ENCODE measurements at regions not wholly inside any gene's neighbourhood (a gene's known extent, or its start where the extent isn't known, plus 50 kb on each side); places are given as distances from the start of the nearest gene placed in this dataset.
"Not testable (repeated sequence)": the region's sequence is repeated elsewhere in the genome, so short reads cannot be mapped to it uniquely, and the experiment has no call there.

DNA sequence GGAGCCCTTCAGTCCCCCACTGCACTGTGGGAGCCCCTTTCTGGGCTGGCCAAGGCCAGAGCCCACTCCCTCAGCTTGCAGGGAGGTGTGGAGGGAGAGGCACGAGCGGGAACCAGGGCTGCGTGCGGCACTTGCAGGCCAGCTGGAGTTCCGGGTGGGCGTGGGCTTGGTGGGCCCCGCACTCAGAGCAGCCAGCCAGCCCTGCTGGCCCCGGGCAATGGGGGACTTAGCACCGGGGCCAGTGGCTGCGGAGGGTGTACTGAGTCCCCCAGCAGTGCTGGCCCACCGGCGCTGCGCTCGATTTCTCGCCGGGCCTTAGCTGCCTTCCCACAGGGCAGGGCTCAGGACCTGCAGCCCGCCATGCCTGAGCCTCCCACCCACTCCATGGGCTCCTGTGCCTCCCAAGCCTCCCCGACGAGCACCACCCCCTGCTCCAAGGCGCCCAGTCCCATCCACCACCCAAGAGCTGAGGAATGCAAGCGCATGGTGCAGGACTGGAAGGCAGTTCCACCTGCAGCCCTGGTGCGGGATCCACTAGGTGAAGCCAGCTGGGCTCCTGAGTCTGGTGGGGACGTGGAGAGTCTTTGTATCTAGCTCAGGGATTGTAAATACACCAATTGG lies 776.2 kb downstream of the KCTD8 start:
- not testable (repeated sequence) for DNase-seq

DNA sequence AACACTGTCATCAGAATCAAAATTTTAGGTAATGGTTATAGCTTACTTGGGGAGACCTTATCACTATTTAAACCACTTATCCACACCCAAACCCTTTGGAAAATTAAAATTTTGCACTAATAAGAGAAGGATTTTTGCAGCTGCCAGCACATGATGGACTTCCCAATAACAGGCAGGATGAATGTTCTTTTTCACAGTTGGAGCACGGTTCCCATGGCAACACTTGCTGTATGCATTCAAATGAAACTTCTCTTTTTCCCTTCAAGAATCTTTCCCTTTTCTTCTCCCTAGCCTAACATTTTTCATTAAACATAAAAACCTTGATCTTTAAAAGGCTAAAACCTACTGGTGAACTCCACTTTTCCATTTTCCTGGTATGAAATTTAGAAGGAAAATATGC lies 768.2 kb downstream of the KCTD8 start:
- no peak for DNase-seq

DNA sequence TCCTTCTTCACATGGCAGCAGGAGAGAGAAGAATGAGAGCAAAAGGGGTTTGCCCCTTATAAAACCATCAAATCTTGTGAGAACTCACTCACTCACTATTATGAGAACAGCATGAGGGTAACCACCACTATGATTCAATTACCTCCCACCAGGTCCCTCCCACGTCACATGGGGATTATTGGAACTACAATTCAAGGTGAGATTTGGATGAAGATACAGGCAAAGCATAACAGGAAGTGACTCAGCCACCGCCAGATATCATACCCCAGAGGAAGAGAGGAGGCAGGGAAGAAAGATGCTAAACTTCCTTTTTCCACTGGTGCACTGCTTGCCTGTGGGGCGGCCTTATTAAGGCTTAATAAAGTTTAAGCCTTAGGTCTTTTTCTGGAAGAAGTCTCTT lies 766.1 kb downstream of the KCTD8 start:
- DNase-seq = no peak

DNA sequence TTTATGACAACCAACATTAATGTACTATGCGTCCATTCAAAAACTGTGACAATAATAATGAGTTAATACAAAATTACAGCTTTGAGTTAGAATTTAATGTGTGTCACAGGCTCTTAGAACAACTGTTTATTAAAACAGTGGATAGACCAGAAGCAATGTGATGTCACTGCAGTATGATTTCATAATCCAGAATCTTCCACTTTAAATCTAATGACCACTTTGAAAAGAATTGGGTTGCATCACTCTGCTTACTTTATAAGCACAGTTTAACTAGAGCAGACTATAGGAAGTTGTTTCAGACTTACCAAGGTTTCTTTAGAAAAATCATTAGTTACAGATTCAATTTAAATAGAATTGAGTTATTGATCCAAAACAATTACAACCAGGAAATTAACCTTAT lies 758.5 kb downstream of the KCTD8 start:
- no peak for DNase-seq

DNA sequence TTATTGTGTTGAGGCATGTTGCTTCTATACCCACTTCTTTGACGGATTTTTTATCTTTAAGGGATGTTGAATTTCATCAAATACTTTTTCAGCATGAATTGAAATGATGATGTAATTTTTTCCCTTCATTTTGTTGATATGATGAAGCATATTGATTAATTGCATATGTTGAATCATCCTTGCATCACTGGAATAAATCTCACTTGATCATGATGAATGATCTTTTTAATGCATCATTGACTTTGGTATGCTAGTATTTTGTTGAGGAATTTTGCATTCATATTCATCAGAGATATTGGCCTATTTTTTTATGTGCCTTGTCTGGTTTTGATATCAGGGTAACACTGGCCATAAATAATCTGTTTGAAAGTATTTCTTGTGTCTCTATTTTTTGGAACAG lies 754.7 kb downstream of the KCTD8 start:
- no peak for DNase-seq

DNA sequence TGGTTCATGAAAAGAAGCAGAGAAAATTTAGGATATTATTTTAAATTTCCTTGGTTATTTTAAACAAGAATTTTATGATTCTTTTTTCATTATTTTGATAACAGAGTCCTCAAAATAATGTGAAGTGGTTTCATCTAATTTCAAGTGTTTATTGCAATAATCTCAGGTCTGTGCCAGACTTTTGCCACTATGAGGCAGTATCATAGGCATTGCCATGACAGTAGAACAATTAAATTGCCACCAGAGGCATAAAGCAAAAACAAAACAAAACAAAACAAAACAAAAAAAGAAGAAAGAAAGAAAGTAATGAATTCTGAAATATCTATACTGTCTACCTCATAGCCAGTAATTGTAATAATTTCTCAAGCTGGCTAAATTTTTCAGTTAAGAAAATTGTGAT lies 739.2 kb downstream of the KCTD8 start:
- DNase-seq = no peak

DNA sequence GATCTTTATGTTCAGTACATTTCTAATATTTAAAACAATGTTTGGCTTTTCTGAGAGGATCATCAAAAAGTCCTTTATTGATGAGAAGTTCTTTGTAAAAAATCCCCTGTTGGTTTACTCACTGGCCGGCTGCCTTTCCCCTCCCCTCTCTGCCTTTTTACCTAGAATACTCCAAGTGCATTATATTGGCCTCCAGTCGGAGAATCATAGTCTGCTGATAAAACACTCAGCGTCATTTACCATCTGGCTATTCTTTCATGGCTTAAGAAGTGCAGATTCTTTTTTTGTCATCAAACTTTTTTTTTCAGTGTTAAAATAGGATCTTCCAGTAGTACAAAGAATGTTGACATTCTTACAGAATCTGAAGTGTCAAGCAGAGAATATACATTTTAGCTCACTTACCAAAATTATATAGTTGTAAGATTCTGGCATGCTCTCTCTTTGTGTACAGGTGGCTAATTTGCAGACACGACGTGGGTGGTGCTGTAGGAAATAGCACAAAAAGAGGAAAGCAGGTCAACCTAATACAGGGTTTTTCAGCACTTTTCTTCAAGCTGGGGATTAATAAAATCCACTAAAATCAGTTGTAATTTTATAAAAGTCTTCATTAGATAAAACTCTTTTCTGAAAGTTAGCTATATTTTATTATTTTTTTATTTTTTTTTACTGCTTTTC lies 731.8 kb downstream of the KCTD8 start:
- DNase-seq = no peak

DNA sequence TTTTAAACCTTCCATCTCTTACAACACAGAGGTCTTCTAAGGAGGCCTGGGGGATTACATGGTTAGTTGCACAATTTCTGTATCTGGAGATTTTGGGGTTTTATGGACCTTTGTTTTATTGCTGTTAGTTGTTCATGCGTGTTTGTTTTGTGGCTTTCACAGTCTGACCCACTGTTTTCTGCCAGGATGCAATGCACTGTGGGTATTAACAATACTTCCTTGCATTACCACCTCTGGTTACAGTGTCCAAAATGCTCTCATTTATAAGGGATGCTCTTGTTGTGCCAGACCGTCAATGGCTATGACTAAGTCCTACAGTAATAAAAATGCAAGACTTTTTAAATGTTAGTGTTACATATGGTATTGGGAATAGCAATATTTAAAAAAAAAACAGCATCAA lies 730.2 kb downstream of the KCTD8 start:
- DNase-seq = no peak

DNA sequence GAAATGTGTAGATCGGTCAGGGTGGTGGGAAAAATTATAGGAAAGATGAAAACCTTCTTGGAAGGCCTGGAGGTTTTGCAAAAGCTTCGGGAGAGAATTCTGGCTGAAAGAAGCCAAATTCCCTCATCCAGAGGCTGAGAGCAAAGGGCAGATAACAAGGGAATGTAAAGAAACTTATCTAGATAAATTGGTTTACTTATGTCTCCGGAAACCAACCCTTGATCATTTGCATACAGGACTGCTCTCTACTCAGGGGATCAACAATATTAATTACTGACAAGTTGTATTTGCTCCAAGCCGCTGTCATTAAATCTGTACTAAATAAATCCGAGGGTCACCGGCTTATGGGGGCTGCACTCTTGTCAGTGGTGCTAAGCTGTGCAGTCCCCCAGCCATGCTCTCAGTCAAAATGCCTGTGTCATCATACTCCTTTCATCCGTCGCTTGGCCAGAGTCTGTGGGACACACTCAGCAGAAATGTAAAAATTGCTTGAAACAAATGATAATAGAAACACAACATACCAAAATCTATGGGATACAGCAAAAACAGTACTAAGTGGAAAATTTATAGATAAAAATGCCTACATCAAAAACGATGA lies 715.7 kb downstream of the KCTD8 start:
- DNase-seq = no peak

DNA sequence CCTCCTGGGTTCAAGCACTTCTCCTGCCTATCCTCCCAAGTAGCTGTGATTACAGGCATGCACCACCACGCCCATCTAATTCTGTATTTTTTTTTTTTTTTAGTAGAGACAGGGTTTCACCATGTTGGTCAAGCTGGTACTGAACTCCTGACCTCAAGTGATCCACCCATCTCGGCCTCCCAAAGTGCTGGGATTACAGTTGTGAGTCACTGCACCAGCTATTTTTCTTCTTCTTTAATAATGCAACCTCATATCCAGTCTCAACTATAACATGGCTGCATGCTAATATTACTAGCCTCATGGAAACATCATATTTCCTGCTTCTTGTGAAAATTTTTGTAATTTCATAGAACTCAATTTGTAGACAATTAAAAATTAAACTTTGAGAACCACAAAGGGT lies 706.5 kb downstream of the KCTD8 start:
- no peak for DNase-seq

DNA sequence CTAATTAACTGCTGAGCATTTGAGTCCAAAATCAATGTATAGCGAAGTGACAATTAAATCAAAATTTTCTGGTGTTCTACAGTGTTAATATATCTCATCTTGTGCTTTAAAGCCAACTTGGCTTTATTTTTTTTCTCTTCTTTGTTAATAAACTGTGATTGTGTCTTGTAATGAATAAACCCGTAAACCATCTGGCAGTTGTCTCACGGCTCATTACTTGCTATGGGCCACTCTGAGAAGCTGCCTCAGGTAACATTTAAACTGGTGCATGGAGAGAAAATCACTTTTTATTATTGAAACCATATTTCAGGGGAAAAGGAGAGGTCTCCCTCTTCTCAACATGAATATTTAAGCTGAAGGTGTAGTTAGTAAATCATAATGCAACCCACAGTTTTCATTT lies 694.0 kb downstream of the KCTD8 start:
- no peak for DNase-seq

DNA sequence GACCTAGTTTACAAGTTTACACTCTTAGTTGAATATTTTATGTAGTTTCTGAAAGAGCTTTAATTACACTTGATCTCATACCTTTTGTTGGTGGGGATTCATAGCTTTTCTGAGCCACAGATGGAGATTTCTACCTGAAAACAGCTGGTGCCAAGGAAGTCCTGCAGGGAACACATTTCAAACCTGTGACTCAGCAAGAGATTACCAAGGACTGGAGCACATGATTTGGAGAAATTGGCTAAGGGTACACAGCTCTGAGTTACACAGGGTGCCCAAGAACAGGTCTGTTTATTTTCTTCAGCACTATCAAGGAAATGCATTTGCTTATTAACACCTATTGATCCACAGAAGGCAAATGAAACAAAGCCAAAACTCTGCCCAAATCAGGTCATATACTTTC lies 691.5 kb downstream of the KCTD8 start:
- no peak for DNase-seq

DNA sequence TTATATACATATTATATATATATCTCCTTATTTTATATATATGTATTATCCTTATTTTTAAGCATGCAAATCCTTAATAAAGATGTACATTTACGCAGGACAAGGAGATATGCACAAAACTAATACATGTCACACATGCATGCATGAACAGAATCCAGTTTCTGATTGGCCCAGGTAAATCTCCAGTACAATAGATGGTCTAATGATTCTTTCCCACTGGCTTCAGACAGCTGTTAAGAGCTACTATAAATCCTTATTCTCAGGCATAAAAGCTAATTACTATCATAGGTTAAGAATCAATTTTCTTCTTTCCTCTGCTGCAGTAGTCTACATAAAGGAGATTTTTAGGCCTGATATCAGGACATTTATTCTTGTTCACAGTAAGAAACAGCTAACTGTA lies 689.8 kb downstream of the KCTD8 start:
- no peak for DNase-seq

DNA sequence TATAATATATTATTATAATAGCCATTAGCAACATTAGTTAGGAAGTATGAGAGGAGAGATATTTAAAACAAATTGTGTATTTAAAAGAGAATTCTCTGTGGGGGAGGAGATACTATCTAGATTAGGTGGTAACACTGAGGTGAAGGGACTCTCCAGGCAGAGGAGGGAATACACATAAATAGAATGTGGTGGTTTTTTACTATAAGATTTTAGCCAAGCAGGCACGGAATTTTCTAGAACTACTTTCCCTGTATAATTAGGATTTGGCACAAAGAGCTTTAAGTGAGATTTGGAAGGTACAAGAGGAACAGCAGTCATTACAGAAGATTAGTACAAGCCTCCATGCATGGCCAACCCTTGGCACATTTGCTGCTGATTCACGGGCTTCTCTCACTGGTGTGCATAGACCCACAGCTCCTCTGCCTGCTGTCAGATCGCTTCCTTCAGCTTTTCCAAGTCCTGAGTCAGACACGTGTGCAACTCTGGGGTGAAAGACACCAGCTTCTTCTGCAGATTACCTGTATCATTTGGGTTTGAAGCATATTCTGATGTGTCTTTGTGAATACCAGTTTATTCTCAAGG lies 685.5 kb downstream of the KCTD8 start:
- no peak for DNase-seq

DNA sequence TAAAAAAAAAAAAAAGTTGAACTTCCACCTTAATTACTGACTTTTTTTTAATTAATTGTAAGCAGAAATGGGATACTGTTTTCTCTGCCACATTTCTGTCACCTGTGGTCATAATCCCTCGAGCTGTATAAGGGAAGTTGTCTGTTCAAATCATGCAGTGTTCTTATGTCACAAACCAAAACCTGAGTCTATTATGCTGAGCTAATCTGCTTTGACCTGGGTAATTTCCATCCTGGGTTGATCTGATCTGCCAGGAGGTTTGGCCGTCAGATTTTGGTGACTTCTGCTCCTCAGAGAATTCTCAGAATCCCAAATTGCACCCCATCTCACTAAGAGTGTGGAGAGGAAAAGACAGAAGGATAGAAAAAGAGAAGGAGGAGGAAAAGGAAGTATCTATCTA lies 683.1 kb downstream of the KCTD8 start:
- no peak for DNase-seq

DNA sequence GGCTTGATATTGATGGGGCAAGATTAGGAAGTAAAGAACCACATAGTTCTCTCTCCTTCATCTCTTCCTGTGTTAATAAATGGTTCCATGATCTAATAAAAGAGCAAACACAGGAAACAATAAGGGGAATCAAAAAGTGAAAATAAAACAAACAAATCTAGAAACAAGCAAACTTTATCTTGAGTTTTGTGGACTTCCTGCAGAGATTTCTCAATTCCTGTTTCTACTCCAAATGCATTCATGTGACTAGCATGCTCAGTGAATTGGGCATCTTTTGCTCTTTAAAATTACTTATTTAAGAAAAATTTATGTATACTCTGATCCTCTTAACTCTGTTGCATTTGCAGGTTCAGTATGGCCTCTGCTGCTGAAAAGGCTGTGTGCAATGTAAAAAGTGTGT lies 682.0 kb downstream of the KCTD8 start:
- DNase-seq = no peak

DNA sequence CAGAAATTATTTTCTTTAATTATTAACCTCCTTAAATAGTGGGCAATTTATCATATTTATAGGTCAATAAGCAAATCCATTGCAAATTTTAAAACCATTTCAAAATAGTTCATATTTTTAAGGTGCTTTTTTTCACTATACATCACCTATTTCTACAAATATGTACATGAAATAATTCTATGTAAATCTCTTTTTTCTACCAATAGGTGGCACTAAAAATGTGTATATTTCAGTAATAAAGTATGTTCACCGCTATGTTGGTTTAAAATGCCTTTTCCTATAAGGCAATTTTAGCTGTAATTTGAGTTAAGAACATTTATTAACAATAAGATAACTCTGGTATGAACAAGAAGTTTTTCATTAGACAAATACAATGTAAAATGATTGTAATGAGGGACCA lies 672.2 kb downstream of the KCTD8 start:
- no peak for DNase-seq

DNA sequence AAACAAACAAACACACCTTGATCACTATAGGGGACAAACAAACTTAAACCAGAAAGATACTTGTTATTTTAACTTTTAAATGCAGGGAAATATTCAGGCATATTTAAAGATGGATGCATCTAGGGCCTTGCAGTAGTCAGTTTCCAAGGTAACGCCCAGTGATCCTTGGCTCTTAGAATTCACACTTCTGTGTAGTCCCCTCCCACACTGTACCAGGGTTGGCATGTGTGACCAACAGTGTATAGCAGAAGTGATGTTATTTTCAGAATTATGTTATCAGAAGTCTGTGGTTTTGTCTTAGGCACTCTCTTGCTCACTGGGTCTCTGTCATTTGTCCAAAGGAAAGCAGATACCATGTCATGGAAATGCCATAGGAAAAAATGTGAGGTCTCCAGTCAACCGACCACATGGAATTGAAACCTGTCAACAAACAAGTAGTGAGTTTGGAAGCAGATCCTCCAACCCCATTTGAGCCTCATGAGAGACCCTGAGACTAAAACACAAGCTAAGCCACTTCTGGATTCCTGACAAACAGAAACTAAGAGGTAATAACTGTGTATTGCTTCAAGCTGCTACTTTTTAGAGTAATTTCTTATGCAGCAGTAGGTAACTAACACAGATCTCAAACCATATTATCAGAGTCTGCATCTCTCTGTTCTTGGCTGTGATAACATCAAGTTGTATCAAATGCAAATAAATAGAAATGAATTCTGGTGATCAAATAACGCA lies 670.3 kb downstream of the KCTD8 start:
- no peak for DNase-seq

DNA sequence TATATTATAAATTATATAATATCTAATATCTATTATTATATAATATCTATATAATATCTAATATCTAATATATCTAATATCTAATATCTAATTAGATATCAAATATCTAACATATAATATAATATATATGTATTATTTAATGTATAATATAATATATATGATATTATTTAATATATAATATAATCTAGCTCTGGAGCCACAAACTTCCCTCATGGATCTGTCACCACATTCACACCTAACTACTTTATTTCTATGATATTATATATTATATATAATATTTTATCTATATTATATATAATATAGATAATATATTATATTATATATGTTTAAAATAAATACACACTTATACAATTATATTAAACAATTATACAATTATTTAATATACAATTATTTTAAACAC lies 667.5 kb downstream of the KCTD8 start:
- DNase-seq = no peak

DNA sequence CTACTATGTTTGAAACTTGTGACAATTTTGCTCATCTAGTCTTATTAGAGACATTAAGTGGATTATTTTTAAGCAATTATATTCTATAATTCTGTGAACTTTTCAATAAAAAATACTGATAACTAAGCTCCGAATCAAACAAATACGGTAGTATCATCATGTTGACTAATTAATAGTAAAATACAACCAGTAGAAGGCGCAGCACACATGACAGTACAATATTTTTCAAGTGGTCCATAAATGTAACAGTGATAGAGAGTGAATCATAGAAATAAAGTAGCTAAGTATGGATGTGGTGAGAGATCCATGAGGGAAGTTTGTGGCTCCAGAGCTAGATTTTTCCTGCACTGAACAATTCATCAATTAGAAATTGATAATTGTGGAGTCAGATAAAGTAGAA lies 666.2 kb downstream of the KCTD8 start:
- no peak for DNase-seq

DNA sequence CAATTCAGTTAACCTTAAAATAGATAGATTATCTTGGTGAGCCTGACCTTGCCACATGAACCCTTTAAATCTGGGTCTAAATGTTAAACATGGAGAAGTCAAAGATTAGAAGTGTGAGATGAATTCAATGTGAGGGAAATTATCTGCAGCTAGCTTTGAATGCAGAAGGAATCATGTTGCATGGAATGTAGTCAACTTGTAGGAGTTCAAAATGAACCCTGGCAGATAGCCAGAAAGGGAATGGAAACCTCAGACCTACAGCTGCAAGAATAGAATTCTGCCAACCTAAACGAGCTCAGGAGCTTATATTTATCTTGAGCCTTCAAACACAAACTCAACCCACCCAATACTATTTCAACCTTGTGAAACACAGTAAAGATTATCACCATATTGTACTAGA lies 632.5 kb downstream of the KCTD8 start:
- no peak for DNase-seq

DNA sequence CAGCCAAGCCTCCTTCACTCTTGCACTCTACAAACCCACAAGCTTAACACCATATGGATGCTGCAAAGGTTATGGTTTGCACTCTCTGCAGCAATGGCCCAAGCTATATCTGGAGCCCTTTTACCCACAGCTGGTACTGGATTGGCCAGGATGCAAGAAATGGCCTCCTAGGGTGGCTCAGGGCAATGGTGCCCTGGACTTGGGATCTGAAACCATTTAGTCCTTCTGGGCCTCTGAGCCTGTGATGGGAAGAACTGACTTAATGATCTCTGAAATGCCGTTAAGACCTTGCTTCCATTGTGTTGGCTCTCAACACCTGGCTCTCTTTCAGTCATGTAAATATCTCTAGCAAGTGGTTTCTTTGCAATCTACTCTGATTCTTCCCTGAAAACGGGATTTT lies 626.0 kb downstream of the KCTD8 start:
- DNase-seq = no peak

DNA sequence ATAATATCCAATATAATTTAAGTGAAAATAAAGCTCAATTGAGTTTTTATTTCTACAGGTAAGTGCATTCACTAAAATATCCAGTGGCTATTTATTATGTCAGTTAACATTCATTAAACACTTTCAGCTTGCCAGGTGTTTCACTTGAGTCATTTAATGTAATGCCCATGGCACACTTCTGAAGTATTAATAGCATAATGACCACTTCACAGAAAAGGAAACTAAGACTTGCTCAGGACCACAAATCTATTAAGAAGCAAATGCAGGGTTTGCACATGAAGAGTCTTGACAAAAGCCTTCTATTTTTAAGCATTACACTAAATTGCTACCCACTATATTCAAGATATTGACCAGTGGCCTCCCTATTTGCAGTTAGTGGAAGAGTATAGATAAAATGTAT lies 612.7 kb downstream of the KCTD8 start:
- no peak for DNase-seq

DNA sequence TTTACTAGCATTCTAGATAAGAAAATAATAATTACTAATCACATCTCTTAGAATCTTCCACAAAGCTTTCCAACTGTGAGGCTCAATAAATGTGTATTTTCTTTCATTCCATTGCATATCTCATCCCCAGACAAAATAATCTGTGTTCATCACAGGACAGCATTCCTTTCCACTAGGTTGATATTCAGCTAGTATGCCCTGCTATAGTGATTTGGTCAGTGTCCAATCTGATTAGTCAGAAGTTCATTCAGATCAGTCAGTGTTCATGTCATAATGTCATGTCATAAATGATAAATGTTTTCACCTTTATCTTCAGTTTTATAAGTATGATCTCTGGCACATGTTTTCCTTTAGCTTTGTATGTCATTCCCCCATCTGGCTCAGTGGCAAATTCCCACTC lies 611.4 kb downstream of the KCTD8 start:
- no peak for DNase-seq

All from amniotic stem cell (primary cell).